Endothelial cell of umbilical vein (primary cell): ENCODE measurements at regions not wholly inside any gene's neighbourhood (a gene's known extent, or its start where the extent isn't known, plus 50 kb on each side); places are given as distances from the start of the nearest gene placed in this dataset.

Experiments used
- BruUV-seq: library from RNA; stranded (reverse); fragments of 400-500 nt; replicated peaks from 2 replicates; lab custom pipeline; 2021; lab: Mats Ljungman, UMichigan
- CTCF ChIA-PET: fragments of 300-600, 350-600 bp; sonication (Branson Sonifier 250); formaldehyde crosslinking; loops from one replicate; lab custom pipeline; 2021; ENCODE audit warnings: antibody characterized with exemption, inconsistent platforms; lab: Charles Lee
- POLR2A ChIA-PET: fragments of 300-600, 350-600 bp; sonication (Branson Sonifier 250); formaldehyde crosslinking; loops from one replicate; lab custom pipeline; 2021; ENCODE audit warnings: antibody characterized with exemption, inconsistent platforms; lab: Charles Lee
- DNase-seq: peaks from one replicate; pipeline ENCODE4 v3.0.0-alpha.2; 2011; ENCODE audit warnings: low read depth, low spot score
- FAIRE-seq: peaks from 2 replicates; lab custom pipeline; 2011; peaks lifted over from hg19 to GRCh38; lab: Jason Lieb, UNC
- H2AFZ ChIP-seq: 2 replicates; pipeline ENCODE4 v1.6.0; 2012; ENCODE audit warnings: low read depth, low read length, control low read depth, inconsistent platforms
- H3K27ac ChIP-seq: 2 replicates; pipeline ENCODE4 v1.5.1; 2011; ENCODE audit warnings: low read depth, mild to moderate bottlenecking, control low read depth, low read length, moderate library complexity; ENCODE audit not compliant: insufficient read depth
- H3K27me3 ChIP-seq, 2 experiments: 2 replicates each; pipeline versions ENCODE4 v1.6.0 to v1.6.1; 2011; ENCODE audit warnings: low read length in 2 of 2, mixed read lengths in 1 of 2; ENCODE audit not compliant: control insufficient read depth in 2 of 2, insufficient read depth in 2 of 2
- H3K36me3 ChIP-seq, 2 experiments: 2 replicates in 1 of 2; 3 replicates in 1 of 2; pipeline ENCODE4 v1.5.1; 2011; ENCODE audit warnings: low read length in 2 of 2, mild to moderate bottlenecking in 1 of 2, moderate library complexity in 1 of 2; ENCODE audit not compliant: control insufficient read depth in 2 of 2, insufficient read depth in 2 of 2; ENCODE audit errors: extremely low read depth in 1 of 2
- H3K4me1 ChIP-seq: 3 replicates; pipeline ENCODE4 v1.5.1; 2011; ENCODE audit warnings: mild to moderate bottlenecking, low read length; ENCODE audit not compliant: control insufficient read depth, insufficient read depth; ENCODE audit errors: extremely low read depth
- H3K4me2 ChIP-seq: 2 replicates; pipeline ENCODE4 v1.6.1; 2011; ENCODE audit warnings: low read length, control low read depth, mixed read lengths; ENCODE audit not compliant: insufficient read depth
- H3K4me3 ChIP-seq, 3 experiments: fragments of 200-600 bp in 1 of 3; sonication (generic), shearing (Covaris generic) in 1 of 3; replicated peaks in 1 of 3; 2 replicates each; pipeline ENCODE4 v1.5.1; 2011 to 2016; ENCODE audit warnings: control low read depth in 3 of 3, low read length in 3 of 3, mild to moderate bottlenecking in 2 of 3, inconsistent platforms in 1 of 3, low read depth in 1 of 3, moderate library complexity in 1 of 3; ENCODE audit not compliant: insufficient read depth in 1 of 3
- H3K79me2 ChIP-seq: 2 replicates; pipeline ENCODE4 v1.6.0; 2012; ENCODE audit warnings: low read length, inconsistent platforms; ENCODE audit not compliant: control insufficient read depth, insufficient read depth
- H3K9ac ChIP-seq: replicated peaks from 2 replicates; pipeline ENCODE3; 2011; ENCODE audit warnings: low read length, control low read depth; ENCODE audit not compliant: insufficient read depth; ENCODE audit errors: extremely low read depth
- H3K9me1 ChIP-seq: replicated peaks from 3 replicates; pipeline ENCODE4 v1.6.0; 2011; ENCODE audit warnings: mild to moderate bottlenecking, low read length; ENCODE audit not compliant: control insufficient read depth, insufficient read depth; ENCODE audit errors: extremely low read depth
- H3K9me3 ChIP-seq: replicated peaks from 2 replicates; pipeline ENCODE4 v1.5.1; 2012; ENCODE audit warnings: low read length, inconsistent platforms; ENCODE audit not compliant: control insufficient read depth, insufficient read depth
- H4K20me1 ChIP-seq: replicated peaks from 2 replicates; pipeline ENCODE3; 2011; ENCODE audit warnings: mild to moderate bottlenecking, low read length; ENCODE audit not compliant: control insufficient read depth, insufficient read depth; ENCODE audit errors: extremely low read depth
- EZH2 ChIP-seq: IDR thresholded peaks from 2 replicates; pipeline ENCODE4 v1.6.1; 2012; ENCODE audit warnings: borderline replicate concordance, low read depth, mild to moderate bottlenecking, moderate library complexity, low read length, inconsistent platforms; ENCODE audit not compliant: severe bottlenecking
- FOS ChIP-seq: IDR thresholded peaks from 2 replicates; pipeline ENCODE4 v1.6.1; 2011; ENCODE audit warnings: mild to moderate bottlenecking, low read length, moderate library complexity, borderline replicate concordance; ENCODE audit not compliant: insufficient read depth
- GATA2 ChIP-seq: IDR thresholded peaks from 2 replicates; pipeline ENCODE4 v1.7.0; 2011; ENCODE audit warnings: low read depth, mild to moderate bottlenecking, moderate library complexity, mixed read lengths, low read length; ENCODE audit not compliant: insufficient read length, insufficient read depth
- JUN ChIP-seq: IDR thresholded peaks from 2 replicates; pipeline ENCODE4 v1.6.1; 2011; ENCODE audit warnings: borderline replicate concordance, low read depth; ENCODE audit not compliant: insufficient read length, insufficient read depth
- MAX ChIP-seq: IDR thresholded peaks from 2 replicates; pipeline ENCODE4 v1.6.1; 2011; ENCODE audit not compliant: insufficient read depth, insufficient read length
- MYC ChIP-seq: IDR thresholded peaks from one replicate; pipeline ENCODE4 v1.6.1; 2011; ENCODE audit warnings: mild to moderate bottlenecking, low read depth, low read length
- POLR2A ChIP-seq: IDR thresholded peaks from 2 replicates; pipeline ENCODE4 v1.6.1; 2012; ENCODE audit warnings: low read depth, mild to moderate bottlenecking, control low read depth, low read length
- POLR2AphosphoS5 ChIP-seq: IDR thresholded peaks from 2 replicates; pipeline ENCODE4 v1.6.1; 2012; ENCODE audit warnings: low read depth, mild to moderate bottlenecking, control low read depth, low read length, moderate library complexity; ENCODE audit not compliant: insufficient read depth
- dilution Hi-C: fragments of 300-500 bp; cut with MboI; formaldehyde crosslinking; loops from one replicate; pipeline ENCODE4 v1.15.0; 2019; ENCODE audit warnings: low sequenced_read_pairs; ENCODE audit not compliant: extremely low pct_ligation_motif_present
- intact Hi-C: fragments of 100-400 bp; cut with micrococcal nuclease; formaldehyde crosslinking; loops from one replicate; pipeline ENCODE4 v1.10.0; 2022
- TF ChIP-seq, protein P1 (sequence below), 2 donors: IDR thresholded peaks; 1 replicate in 1 of 2; 2 replicates in 1 of 2; pipeline ENCODE4 v1.5.1; 2011; ENCODE audit warnings: low read length in 2 of 2, mild to moderate bottlenecking in 2 of 2, moderate library complexity in 2 of 2, control low read depth in 1 of 2, inconsistent platforms in 1 of 2, low read depth in 1 of 2; ENCODE audit not compliant: insufficient read depth in 1 of 2; ENCODE audit errors: extremely low read depth in 1 of 2

GRCh38 chr1:209367061-209367772 lies 216.3 kb upstream of the CAMK1G start:
- dilution Hi-C loops (no loop called here), intact Hi-C loops (no loop called here)
- ChIA-PET CTCF (interaction anchor here (1.2 to 1.4 kb wide), 2 partner anchors 10 kb away, joined by 3 read pairs; no protein-coding TSS in a partner anchor), POLR2A (no interaction called here)
- Histone ChIP-seq H3K9ac (no peak overlapping the region), H3K27ac (no peak overlapping the region), H3K4me2 (no peak overlapping the region), H3K36me3 (no peaks in the 10 kb centered on the region), H3K4me3 (no peak overlapping the region), H2AFZ (no peak overlapping the region), H3K4me1 (no peaks in the 10 kb centered on the region), H3K27me3 (no peaks in the 10 kb centered on the region), H3K79me2 (no peaks in the 10 kb centered on the region), H4K20me1 (no peaks in the 10 kb centered on the region), H3K9me3 (no peaks in the 10 kb centered on the region), H3K9me1 (no peaks in the 10 kb centered on the region)
- FAIRE-seq (no peak), DNase-seq (no peak)
- TF ChIP-seq JUN (no peak), GATA2 (no peak), EZH2 (no peak), POLR2A (no peak), POLR2AphosphoS5 (no peak), MAX (no peak), MYC (no peak), FOS (no peak)
- TF ChIP-seq, protein P1, sequence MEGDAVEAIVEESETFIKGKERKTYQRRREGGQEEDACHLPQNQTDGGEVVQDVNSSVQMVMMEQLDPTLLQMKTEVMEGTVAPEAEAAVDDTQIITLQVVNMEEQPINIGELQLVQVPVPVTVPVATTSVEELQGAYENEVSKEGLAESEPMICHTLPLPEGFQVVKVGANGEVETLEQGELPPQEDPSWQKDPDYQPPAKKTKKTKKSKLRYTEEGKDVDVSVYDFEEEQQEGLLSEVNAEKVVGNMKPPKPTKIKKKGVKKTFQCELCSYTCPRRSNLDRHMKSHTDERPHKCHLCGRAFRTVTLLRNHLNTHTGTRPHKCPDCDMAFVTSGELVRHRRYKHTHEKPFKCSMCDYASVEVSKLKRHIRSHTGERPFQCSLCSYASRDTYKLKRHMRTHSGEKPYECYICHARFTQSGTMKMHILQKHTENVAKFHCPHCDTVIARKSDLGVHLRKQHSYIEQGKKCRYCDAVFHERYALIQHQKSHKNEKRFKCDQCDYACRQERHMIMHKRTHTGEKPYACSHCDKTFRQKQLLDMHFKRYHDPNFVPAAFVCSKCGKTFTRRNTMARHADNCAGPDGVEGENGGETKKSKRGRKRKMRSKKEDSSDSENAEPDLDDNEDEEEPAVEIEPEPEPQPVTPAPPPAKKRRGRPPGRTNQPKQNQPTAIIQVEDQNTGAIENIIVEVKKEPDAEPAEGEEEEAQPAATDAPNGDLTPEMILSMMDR (IDR thresholded peaks at IDR 0.05; ENCODE audit: extremely low read depth in 1 of 2, insufficient read depth in 1 of 2, low read depth in 1 of 2, low read length in 2 of 2), result no peak
- no TSS peak for BruUV-seq
